ENCODE measurements at regions not wholly inside any gene's neighbourhood (a gene's known extent, or its start where the extent isn't known, plus 50 kb on each side); places are given as distances from the start of the nearest gene placed in this dataset.
A peak's percentile ranks its signal among the peaks of the same experiment; 100 is the strongest.
"Not testable (repeated sequence)": the region's sequence is repeated elsewhere in the genome, so short reads cannot be mapped to it uniquely, and the experiment has no call there.

DNA sequence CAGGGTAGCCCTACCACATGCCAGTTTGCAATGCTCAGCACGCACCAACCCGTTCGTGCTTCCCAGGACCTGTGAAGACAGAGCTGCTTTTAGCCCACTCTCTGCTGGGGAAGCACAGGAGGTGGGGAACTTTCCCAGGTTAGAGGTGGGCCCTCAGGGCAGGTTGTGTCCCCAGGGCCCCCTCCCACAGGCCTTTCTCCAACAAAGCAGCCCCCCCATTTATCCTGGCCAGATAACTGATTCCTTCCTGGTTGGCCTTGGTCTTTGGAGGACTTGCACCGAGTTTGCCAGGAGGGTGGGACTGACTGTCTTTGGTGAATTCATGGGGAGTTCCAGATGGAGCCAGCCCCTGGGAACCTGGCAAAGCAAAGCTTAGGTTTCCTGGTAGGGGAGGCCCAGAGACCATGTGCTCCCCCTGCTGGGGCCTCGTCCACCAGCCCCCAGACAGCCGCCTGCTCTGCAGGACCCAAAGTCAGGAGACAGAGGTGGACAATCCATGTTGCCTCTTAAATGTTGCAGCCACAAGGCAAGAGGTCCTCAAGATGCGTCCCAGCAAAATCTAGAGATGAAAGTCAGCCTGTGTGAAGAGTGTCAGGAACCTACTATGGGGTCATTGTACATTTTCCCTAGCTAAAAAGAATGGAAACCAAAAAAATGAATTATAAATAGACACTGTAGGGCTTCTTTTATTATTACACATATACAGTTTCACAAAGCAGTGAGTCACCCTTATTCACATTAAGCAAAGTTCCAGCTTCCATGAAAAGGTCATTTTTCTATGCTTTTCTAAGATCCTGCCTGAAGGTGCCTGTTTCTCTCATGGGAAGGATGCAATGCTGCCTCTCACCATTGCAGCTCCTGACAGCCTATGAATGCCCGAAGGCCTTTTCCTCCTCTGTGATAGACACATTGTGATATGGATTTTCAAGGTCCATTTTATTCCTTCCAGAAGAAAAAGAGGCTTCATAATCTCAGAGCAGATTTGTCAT is 497.8 kb downstream of the PREX1 start:
- peak in 2 of 4 donors; percentile 32 to 37 for ATAC-seq

GRCh38 chr20:48329031-48329615 is 498.7 kb downstream of the PREX1 start:
- H3K27ac ChIP-seq: no peak overlapping the region
- TF ChIP-seq, protein P1, sequence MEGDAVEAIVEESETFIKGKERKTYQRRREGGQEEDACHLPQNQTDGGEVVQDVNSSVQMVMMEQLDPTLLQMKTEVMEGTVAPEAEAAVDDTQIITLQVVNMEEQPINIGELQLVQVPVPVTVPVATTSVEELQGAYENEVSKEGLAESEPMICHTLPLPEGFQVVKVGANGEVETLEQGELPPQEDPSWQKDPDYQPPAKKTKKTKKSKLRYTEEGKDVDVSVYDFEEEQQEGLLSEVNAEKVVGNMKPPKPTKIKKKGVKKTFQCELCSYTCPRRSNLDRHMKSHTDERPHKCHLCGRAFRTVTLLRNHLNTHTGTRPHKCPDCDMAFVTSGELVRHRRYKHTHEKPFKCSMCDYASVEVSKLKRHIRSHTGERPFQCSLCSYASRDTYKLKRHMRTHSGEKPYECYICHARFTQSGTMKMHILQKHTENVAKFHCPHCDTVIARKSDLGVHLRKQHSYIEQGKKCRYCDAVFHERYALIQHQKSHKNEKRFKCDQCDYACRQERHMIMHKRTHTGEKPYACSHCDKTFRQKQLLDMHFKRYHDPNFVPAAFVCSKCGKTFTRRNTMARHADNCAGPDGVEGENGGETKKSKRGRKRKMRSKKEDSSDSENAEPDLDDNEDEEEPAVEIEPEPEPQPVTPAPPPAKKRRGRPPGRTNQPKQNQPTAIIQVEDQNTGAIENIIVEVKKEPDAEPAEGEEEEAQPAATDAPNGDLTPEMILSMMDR (IDR thresholded peaks at IDR 0.05): no peak
- FAIRE-seq (no peak), DNase-seq (no peak), ATAC-seq (no peak)
- 51 to 63% methylated on average over 4 of the region's 4 CpGs for WGBS, 2 donors
- no peaks in the 10 kb centered on the region for H3K36me3 ChIP-seq
- H3K4me1 ChIP-seq: no peaks in the 10 kb centered on the region
- H3K9me3 ChIP-seq: no peaks in the 10 kb centered on the region
- no peak overlapping the region for H3K4me3 ChIP-seq
- intact Hi-C loops (cut with DNase I): no loop called here
- H3K27me3 ChIP-seq: no peaks in the 10 kb centered on the region

More for the DNA sequence above, 497.8 kb downstream of the PREX1 start:
- H3K9me3 ChIP-seq: no peaks in the 10 kb centered on the region
- no peak overlapping the region for H3K27ac ChIP-seq
- H3K36me3 ChIP-seq: no peaks in the 10 kb centered on the region
- DNase-seq: no peak
- TF ChIP-seq, protein P1 (IDR thresholded peaks at IDR 0.05): peak in 1 of 4 donors; percentile 7
- H3K4me1 ChIP-seq: no peaks in the 10 kb centered on the region
- no peaks in the 10 kb centered on the region for H3K27me3 ChIP-seq
- no peak for FAIRE-seq
- WGBS, 2 donors: 61 to 63% methylated on average over 8 of the region's 8 CpGs
- no peak overlapping the region for H3K4me3 ChIP-seq
- intact Hi-C loops (cut with DNase I): no loop called here

- FAIRE-seq; ATAC-seq; H3K4me1 ChIP-seq; H3K36me3 ChIP-seq; H3K9me3 ChIP-seq; H3K4me3 ChIP-seq; H3K27me3 ChIP-seq; intact Hi-C loops (cut with DNase I); DNase-seq; H3K27ac ChIP-seq: not testable (repeated sequence)
- 64 to 84% methylated on average over 8 of the region's 8 CpGs for WGBS, 2 donors
Measured at GRCh38 chr20:48327848-48328247, 500.0 kb downstream of the PREX1 start.

GRCh38 chr20:48326868-48327267 is 500.9 kb downstream of the PREX1 start:
- Histone ChIP-seq H3K9me3 (no peaks in the 10 kb centered on the region), H3K27ac (no peak overlapping the region), H3K4me1 (no peaks in the 10 kb centered on the region), H3K27me3 (peaks cover 0 to 4% (median 0%) of the 10 kb centered on the region in 4 donors), H3K36me3 (no peaks in the 10 kb centered on the region), H3K4me3 (no peak overlapping the region)
- no peak for DNase-seq
- no peak for ATAC-seq
- 42 to 45% methylated on average over 11 of the region's 11 CpGs for WGBS, 2 donors
- FAIRE-seq: no peak
- intact Hi-C loops (cut with DNase I): no loop called here
- TF ChIP-seq, protein P1 (IDR thresholded peaks at IDR 0.05): no peak

DNA sequence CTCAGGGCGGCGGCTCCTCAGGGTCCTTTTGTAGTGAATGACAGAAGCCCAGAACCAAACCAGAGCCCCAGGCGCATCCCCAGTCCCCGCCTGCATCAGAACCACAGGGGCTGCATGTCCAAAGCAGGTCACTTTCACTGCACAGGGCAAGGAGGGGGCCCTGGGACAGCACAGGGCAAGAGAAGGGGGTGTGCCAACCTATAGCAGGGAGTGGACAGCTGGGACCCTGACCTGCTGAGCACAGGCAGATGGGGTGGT is 501.4 kb downstream of the PREX1 start:
- no peak for DNase-seq
- TF ChIP-seq, protein P1 (IDR thresholded peaks at IDR 0.05): no peak
- 79 to 89% methylated on average over 4 of the region's 4 CpGs for WGBS, 2 donors
- Histone ChIP-seq H3K27me3 (peaks cover 0 to 4% (median 0%) of the 10 kb centered on the region in 4 donors), H3K9me3 (no peaks in the 10 kb centered on the region), H3K27ac (no peak overlapping the region), H3K36me3 (no peaks in the 10 kb centered on the region), H3K4me1 (no peaks in the 10 kb centered on the region), H3K4me3 (no peak overlapping the region)
- intact Hi-C loops (cut with DNase I): no loop called here
- no peak for FAIRE-seq
- ATAC-seq: no peak
